ENCODE measurements at regions not wholly inside any gene's neighbourhood (a gene's known extent, or its start where the extent isn't known, plus 50 kb on each side); places are given as distances from the start of the nearest gene placed in this dataset.
"Not testable (repeated sequence)": the region's sequence is repeated elsewhere in the genome, so short reads cannot be mapped to it uniquely, and the experiment has no call there.

DNA sequence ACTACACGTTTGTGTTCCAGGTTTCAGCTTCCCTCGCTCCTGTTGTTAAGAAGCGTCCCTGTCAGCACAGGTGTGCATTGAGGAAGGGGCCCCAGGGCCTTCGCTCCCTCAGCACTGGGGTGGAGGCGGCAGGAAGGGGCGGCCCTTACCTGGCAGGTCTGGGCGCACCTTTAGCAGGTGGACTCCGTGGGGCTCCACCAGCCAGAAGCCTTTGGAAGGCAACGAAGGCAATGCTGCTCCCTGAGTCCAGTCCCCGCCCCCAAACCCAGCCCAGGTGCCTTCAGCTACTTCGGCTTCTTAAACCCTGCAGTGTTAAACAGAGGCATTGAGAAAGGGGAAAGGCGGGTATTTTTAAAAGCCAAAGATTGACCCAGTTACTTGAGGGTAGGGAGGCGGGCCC lies 4398.8 kb upstream of the TPTE start:
- TF ChIP-seq, protein P1, sequence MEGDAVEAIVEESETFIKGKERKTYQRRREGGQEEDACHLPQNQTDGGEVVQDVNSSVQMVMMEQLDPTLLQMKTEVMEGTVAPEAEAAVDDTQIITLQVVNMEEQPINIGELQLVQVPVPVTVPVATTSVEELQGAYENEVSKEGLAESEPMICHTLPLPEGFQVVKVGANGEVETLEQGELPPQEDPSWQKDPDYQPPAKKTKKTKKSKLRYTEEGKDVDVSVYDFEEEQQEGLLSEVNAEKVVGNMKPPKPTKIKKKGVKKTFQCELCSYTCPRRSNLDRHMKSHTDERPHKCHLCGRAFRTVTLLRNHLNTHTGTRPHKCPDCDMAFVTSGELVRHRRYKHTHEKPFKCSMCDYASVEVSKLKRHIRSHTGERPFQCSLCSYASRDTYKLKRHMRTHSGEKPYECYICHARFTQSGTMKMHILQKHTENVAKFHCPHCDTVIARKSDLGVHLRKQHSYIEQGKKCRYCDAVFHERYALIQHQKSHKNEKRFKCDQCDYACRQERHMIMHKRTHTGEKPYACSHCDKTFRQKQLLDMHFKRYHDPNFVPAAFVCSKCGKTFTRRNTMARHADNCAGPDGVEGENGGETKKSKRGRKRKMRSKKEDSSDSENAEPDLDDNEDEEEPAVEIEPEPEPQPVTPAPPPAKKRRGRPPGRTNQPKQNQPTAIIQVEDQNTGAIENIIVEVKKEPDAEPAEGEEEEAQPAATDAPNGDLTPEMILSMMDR (IDR thresholded peaks at IDR 0.05) = not testable (repeated sequence)
- TF ChIP-seq USF1 (CRISPR knock-in tag; IDR thresholded peaks at IDR 0.05); ESRRA (CRISPR knock-in tag; IDR thresholded peaks at IDR 0.05; ENCODE audit: borderline replicate concordance); ZNF512 (CRISPR knock-in tag; IDR thresholded peaks at IDR 0.05; ENCODE audit: borderline replicate concordance); FOXJ3 (CRISPR knock-in tag; IDR thresholded peaks at IDR 0.05; ENCODE audit: borderline replicate concordance); SP1 (CRISPR knock-in tag; conservative IDR thresholded peaks at IDR 0.05); MYBL2 (CRISPR knock-in tag; IDR thresholded peaks at IDR 0.05); E2F1 (CRISPR knock-in tag; IDR thresholded peaks at IDR 0.05); TEAD4 (CRISPR knock-in tag; IDR thresholded peaks at IDR 0.05); MAX (CRISPR knock-in tag; IDR thresholded peaks at IDR 0.05); ZNF281 (CRISPR knock-in tag; IDR thresholded peaks at IDR 0.05); ZNF317 (CRISPR knock-in tag; IDR thresholded peaks at IDR 0.05; ENCODE audit: borderline replicate concordance, low read depth): not testable (repeated sequence)
- TF ChIP-seq, protein P2, sequence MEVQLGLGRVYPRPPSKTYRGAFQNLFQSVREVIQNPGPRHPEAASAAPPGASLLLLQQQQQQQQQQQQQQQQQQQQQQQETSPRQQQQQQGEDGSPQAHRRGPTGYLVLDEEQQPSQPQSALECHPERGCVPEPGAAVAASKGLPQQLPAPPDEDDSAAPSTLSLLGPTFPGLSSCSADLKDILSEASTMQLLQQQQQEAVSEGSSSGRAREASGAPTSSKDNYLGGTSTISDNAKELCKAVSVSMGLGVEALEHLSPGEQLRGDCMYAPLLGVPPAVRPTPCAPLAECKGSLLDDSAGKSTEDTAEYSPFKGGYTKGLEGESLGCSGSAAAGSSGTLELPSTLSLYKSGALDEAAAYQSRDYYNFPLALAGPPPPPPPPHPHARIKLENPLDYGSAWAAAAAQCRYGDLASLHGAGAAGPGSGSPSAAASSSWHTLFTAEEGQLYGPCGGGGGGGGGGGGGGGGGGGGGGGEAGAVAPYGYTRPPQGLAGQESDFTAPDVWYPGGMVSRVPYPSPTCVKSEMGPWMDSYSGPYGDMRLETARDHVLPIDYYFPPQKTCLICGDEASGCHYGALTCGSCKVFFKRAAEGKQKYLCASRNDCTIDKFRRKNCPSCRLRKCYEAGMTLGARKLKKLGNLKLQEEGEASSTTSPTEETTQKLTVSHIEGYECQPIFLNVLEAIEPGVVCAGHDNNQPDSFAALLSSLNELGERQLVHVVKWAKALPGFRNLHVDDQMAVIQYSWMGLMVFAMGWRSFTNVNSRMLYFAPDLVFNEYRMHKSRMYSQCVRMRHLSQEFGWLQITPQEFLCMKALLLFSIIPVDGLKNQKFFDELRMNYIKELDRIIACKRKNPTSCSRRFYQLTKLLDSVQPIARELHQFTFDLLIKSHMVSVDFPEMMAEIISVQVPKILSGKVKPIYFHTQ (CRISPR knock-in tag; IDR thresholded peaks at IDR 0.05) = not testable (repeated sequence)

All from WTC11 (cell line).